Kidney epithelial cell (primary cell): ENCODE measurements at regions not wholly inside any gene's neighbourhood (a gene's known extent, or its start where the extent isn't known, plus 50 kb on each side); places are given as distances from the start of the nearest gene placed in this dataset.
"Not testable (repeated sequence)": the region's sequence is repeated elsewhere in the genome, so short reads cannot be mapped to it uniquely, and the experiment has no call there.

Experiments used
- DNase-seq: peaks from one replicate; pipeline ENCODE4 v3.0.0-alpha.2; 2010; ENCODE audit warnings: low read depth
- H3K27me3 ChIP-seq: 2 replicates; pipeline ENCODE4 v1.6.0; 2011; ENCODE audit warnings: low read length; ENCODE audit not compliant: control insufficient read depth, insufficient read depth
- H3K36me3 ChIP-seq: 2 replicates; pipeline ENCODE4 v1.5.1; 2011; ENCODE audit warnings: low read length; ENCODE audit not compliant: control insufficient read depth, insufficient read depth
- H3K4me3 ChIP-seq: 2 replicates; pipeline ENCODE4 v1.5.1; 2011; ENCODE audit warnings: low read depth, mild to moderate bottlenecking, control low read depth, low read length
- TF ChIP-seq, protein P1 (sequence below): IDR thresholded peaks from 2 replicates; pipeline ENCODE4 v1.5.1; 2011; ENCODE audit warnings: mild to moderate bottlenecking, moderate library complexity, low read length, control low read depth, inconsistent platforms; ENCODE audit not compliant: insufficient read depth, poor library complexity, severe bottlenecking

DNA sequence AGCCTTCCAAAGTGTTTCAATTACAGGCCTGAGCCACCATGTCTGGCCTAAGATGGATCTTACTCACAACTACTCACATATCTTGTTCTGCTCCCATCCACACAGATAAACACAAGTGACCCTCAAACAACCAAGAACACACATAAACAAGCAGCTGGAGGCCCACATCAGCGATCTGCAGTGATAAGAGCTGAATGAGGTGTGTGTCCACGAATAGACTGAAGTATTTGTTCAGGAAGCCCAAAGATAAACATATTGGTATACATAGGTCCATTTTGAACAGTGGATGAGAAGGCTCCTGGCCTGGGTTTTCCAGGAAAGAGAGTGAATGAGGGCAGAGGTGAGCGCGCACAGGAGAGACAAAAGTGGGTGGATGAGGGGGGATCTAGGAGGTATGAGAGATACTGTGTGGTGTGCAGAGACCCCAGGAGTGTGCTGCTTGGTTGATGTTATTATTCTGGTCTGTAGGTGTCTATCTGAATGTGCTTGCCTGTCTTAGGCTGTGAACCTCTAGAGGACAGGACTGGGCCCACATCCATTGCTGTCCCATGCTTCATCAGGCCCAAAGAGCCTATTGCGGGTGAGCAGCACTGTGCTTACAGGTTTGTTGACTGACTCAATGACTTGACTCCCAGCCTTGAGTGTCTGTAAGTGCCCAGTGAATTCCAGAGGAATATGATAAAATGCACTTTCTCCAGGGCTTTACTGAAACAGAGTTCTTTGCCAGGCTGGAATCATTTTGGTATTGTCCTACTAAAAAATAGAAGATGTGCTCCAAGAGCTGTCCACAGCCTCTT lies 79.9 kb upstream of the ATP1A1 start:
- no peaks in the 10 kb centered on the region for H3K36me3 ChIP-seq
- H3K27me3 ChIP-seq: no peaks in the 10 kb centered on the region
- TF ChIP-seq, protein P1, sequence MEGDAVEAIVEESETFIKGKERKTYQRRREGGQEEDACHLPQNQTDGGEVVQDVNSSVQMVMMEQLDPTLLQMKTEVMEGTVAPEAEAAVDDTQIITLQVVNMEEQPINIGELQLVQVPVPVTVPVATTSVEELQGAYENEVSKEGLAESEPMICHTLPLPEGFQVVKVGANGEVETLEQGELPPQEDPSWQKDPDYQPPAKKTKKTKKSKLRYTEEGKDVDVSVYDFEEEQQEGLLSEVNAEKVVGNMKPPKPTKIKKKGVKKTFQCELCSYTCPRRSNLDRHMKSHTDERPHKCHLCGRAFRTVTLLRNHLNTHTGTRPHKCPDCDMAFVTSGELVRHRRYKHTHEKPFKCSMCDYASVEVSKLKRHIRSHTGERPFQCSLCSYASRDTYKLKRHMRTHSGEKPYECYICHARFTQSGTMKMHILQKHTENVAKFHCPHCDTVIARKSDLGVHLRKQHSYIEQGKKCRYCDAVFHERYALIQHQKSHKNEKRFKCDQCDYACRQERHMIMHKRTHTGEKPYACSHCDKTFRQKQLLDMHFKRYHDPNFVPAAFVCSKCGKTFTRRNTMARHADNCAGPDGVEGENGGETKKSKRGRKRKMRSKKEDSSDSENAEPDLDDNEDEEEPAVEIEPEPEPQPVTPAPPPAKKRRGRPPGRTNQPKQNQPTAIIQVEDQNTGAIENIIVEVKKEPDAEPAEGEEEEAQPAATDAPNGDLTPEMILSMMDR: no peak
- H3K4me3 ChIP-seq: no peak overlapping the region
- DNase-seq: no peak

DNA sequence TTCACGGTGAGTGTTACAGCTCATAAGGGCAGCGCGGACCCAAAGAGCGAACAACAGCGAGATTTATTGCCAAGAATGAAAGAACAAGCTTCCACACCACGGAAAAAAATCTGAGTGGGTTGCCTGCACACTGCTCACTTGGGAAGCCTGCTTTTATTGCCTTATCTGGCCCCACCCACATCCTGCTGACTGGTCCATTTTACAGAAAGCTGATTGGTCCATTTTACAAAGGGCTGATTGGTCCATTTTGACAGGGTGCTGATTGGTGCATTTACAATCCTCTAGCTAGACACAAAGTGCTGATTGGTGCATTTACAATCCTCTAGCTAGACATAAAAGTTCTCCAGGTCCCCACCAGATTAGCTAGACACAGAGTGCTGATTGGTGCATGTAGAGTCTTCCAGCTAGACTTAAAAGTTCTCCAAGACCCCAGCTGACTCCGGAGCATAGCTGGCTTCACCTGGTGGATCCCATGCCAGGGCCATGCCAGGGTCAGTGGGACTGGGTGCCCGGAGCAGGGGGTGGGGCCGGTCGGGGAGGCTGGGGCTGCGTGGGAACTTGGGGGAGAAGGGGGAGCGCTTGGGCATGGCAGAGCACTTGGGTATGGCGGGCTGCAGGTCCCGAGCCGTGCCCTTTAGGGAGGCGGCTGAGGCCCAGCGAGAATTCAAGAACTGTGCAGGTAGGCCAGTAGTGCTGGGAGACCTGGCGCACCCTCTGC lies 75.4 kb upstream of the ATP1A1 start:
- DNase-seq: no peak
- no peak overlapping the region for H3K4me3 ChIP-seq
- no peaks in the 10 kb centered on the region for H3K27me3 ChIP-seq
- no peaks in the 10 kb centered on the region for H3K36me3 ChIP-seq
- TF ChIP-seq, protein P1: no peak

DNA sequence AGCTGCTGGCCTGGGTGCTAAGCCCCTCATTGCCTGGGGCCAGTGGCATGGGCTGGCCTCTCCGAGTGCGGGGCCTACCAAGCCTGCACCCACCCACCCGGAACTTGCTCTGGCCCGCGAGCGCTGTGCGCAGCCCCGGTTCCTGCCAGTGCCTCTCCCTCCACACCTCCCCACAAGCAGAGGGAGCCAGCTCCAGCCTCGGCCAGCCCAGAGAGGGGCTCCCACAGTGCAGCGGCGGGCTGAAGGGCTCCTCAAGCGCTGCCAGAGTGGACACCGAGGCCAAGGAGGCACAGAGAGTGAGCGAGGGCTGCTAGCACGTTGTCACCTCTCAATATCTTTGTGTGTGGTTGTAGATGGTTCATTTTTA lies 74.8 kb upstream of the ATP1A1 start:
- DNase-seq, H3K4me3 ChIP-seq, H3K36me3 ChIP-seq, H3K27me3 ChIP-seq: not testable (repeated sequence)

DNA sequence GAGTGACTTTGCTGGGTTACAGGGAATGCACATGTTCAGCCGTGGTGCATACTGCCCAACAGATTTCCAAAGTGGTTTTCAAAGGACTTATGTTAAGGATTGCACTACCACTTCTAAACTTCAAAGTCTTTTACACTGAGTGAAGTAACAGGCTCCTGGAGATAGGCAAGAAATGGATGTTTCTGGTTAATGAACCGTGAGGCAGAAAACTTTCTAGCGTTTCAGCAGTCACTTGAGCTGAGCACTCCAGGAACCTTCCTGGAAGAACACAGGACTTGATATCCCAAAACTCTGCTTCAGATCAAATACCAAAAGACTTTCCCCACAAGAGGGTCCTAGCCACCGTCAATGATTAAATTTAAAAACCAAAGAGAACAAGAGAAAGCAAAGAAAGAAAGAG lies 74.3 kb upstream of the ATP1A1 start:
- Histone ChIP-seq H3K27me3 (no peaks in the 10 kb centered on the region), H3K36me3 (no peaks in the 10 kb centered on the region), H3K4me3 (no peak overlapping the region)
- DNase-seq: peak; percentile 12
- TF ChIP-seq, protein P1: no peak

DNA sequence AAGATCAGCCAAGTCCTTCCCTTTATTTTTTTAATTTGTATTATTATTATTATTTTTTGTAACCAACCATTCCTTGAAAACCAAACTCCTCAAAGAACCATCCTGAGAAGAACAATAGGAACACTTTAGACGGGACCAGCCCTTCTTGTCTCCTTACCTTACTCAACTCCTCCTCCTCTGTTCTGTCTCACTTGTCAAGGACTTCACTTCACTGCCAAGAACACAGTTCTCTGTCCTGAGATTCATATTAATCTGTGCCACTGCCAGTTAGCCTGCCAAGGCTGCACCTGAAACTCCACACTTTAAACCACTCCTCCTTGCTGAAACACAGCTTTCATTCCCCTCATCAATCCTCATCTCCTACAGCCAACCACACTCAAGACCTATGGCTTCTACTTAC lies 73.8 kb upstream of the ATP1A1 start:
- DNase-seq: no peak
- TF ChIP-seq, protein P1: no peak
- Histone ChIP-seq H3K36me3 (no peaks in the 10 kb centered on the region), H3K27me3 (no peaks in the 10 kb centered on the region), H3K4me3 (no peak overlapping the region)

DNA sequence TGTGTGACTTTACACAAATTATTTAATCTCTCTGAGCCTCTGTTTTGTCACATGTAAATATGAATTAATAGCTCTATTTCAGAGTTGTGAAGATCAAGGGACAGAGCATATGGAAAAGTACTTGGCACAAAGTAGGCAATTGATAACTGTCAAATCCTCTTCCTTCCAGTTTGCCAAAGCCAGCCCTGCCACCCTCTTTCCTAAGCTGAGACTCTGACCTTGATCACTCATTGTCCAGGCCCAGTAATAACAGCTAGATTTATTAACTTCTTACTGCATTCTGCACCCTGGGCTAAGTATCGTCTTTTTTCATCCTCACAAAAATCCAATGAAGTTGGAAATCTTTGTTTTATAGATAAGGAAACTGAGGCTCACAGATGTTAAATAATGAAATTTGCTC lies 70.8 kb upstream of the ATP1A1 start:
- TF ChIP-seq, protein P1: no peak
- no peak overlapping the region for H3K4me3 ChIP-seq
- DNase-seq: no peak

More for the DNA sequence above, 70.8 kb upstream of the ATP1A1 start:
- H3K36me3 ChIP-seq: no peaks in the 10 kb centered on the region
- H3K27me3 ChIP-seq: no peaks in the 10 kb centered on the region
